NCI-H1436 treated with DMSO at 0.1 percent for 48 hours (cell line): ENCODE measurements at regions not wholly inside any gene's neighbourhood (a gene's known extent, or its start where the extent isn't known, plus 50 kb on each side); places are given as distances from the start of the nearest gene placed in this dataset.

Source experiments
- DNase-seq: peaks from one replicate; lab custom pipeline; 2025; lab: John Stamatoyannopoulos, UW

GRCh38 chr7:16137944-16138343, 283.4 kb downstream of the CRPPA start:
- no peak for DNase-seq

- DNase-seq, result no peak
Observed at GRCh38 chr7:16136896-16137295, 284.4 kb downstream of the CRPPA start.

GRCh38 chr7:16135658-16136057, 285.7 kb downstream of the CRPPA start:
- DNase-seq, result no peak

- no peak for DNase-seq
Observed at GRCh38 chr7:16130111-16131110, 290.9 kb downstream of the CRPPA start.

- no peak for DNase-seq
Observed at GRCh38 chr7:16129431-16130110, 291.8 kb downstream of the CRPPA start.

GRCh38 chr7:16123117-16123770, 298.1 kb downstream of the CRPPA start:
- DNase-seq, result no peak

- DNase-seq, result no peak
Observed at GRCh38 chr7:16121876-16122390, 299.4 kb downstream of the CRPPA start.

GRCh38 chr7:16115374-16115773, 306.0 kb downstream of the CRPPA start:
- no peak for DNase-seq

- DNase-seq, result no peak
Observed at GRCh38 chr7:16114633-16115032, 306.7 kb downstream of the CRPPA start.

- no peak for DNase-seq
Observed at GRCh38 chr7:16114071-16114470, 307.3 kb downstream of the CRPPA start.

GRCh38 chr7:16113058-16113457, 308.3 kb downstream of the CRPPA start:
- DNase-seq, result no peak

- no peak for DNase-seq
Observed at GRCh38 chr7:16106869-16107268, 314.5 kb downstream of the CRPPA start.

- DNase-seq, result no peak
Observed at GRCh38 chr7:16106300-16106699, 315.0 kb downstream of the CRPPA start.

- no peak for DNase-seq
Observed at GRCh38 chr7:16099302-16099849, 322.0 kb downstream of the CRPPA start.

- no peak for DNase-seq
Observed at GRCh38 chr7:16098585-16099179, 322.7 kb downstream of the CRPPA start.

- DNase-seq, result no peak
Observed at GRCh38 chr7:16098058-16098457, 323.3 kb downstream of the CRPPA start.

GRCh38 chr7:16095171-16095950, 326.0 kb downstream of the CRPPA start:
- DNase-seq, result no peak

GRCh38 chr7:16094651-16095050, 326.7 kb downstream of the CRPPA start:
- DNase-seq, result no peak

- no peak for DNase-seq
Observed at GRCh38 chr7:16092711-16093110, 328.6 kb downstream of the CRPPA start.

- no peak for DNase-seq
Observed at GRCh38 chr7:16091701-16092310, 329.5 kb downstream of the CRPPA start.
